K562 (cell line): ENCODE measurements at regions not wholly inside any gene's neighbourhood (a gene's known extent, or its start where the extent isn't known, plus 50 kb on each side); places are given as distances from the start of the nearest gene placed in this dataset.

Experiments
- ATAC-seq: fragments of 200-7000 bp; cut with Tn5 transposase; 3 replicates; pipeline ENCODE4 v1.9.1; 2020; ENCODE audit warnings: moderate library complexity
- BruUV-seq: library from RNA; stranded (reverse); fragments of 400-500 nt; replicated peaks from 2 replicates; lab custom pipeline; 2021; lab: Mats Ljungman, UMichigan
- CTCF ChIA-PET: fragments of 300-600 bp; formaldehyde crosslinking; extraction: SDS; loops from one replicate; lab custom pipeline; 2021; ENCODE audit warnings: low intra/inter-chr PET ratio; lab: Yijun Ruan, JAX
- POLR2A ChIA-PET: fragments of 300-600, 350-650 bp; sonication (Branson Sonifier 250); formaldehyde crosslinking; extraction: SDS; loops from one replicate; lab custom pipeline; 2021; ENCODE audit warnings: antibody characterized with exemption, inconsistent platforms; lab: Yijun Ruan, JAX
- DNase-seq, 4 experiments: peaks; one replicate each; pipeline versions ENCODE4 v3.0.0 to v3.0.0-alpha.2; 2011 to 2018; ENCODE audit warnings: low spot score in 3 of 4, mixed read lengths in 3 of 4; ENCODE audit errors: extremely low read depth in 1 of 4
- FAIRE-seq: peaks from 2 replicates; lab custom pipeline; 2011; peaks lifted over from hg19 to GRCh38; lab: Jason Lieb, UNC
- H2AFZ ChIP-seq: 2 replicates; pipeline ENCODE4 v1.6.0; 2011; ENCODE audit warnings: low read depth, low read length, control low read depth, inconsistent platforms
- H3K27ac ChIP-seq: fragments of 200-600 bp; 3 replicates; pipeline ENCODE4 v1.8.0; 2011; ENCODE audit warnings: low read depth, mild to moderate bottlenecking, control low read depth, inconsistent platforms, low read length, moderate library complexity, mixed read lengths; ENCODE audit errors: extremely low read depth
- H3K27me3 ChIP-seq, 2 experiments: fragments of 300-600 bp in 1 of 2; 2 replicates in 1 of 2; 3 replicates in 1 of 2; pipeline versions ENCODE4 v1.6.0 to v1.8.0; 2011; ENCODE audit warnings: inconsistent platforms in 2 of 2, low read length in 2 of 2, mild to moderate bottlenecking in 1 of 2, mixed read lengths in 1 of 2, moderate library complexity in 1 of 2; ENCODE audit not compliant: control insufficient read depth in 2 of 2, insufficient read depth in 2 of 2
- H3K36me3 ChIP-seq: fragments of 300-600 bp; 3 replicates; pipeline ENCODE4 v1.8.0; 2011; ENCODE audit warnings: mild to moderate bottlenecking, low read length, inconsistent platforms; ENCODE audit not compliant: control insufficient read depth, insufficient read depth
- H3K4me1 ChIP-seq, 2 experiments: fragments of 200-600 bp in 1 of 2; replicated peaks in 1 of 2; 2 replicates in 1 of 2; 3 replicates in 1 of 2; pipeline versions ENCODE4 v1.5.1 to v1.8.0; 2011; ENCODE audit warnings: inconsistent platforms in 2 of 2, low read length in 2 of 2, mild to moderate bottlenecking in 1 of 2, mixed read lengths in 1 of 2, moderate library complexity in 1 of 2; ENCODE audit not compliant: control insufficient read depth in 2 of 2, insufficient read depth in 2 of 2
- H3K4me2 ChIP-seq: 2 replicates; pipeline ENCODE4 v1.6.1; 2011; ENCODE audit warnings: low read length, control low read depth, inconsistent platforms, mixed read lengths; ENCODE audit not compliant: insufficient read depth
- H3K4me3 ChIP-seq: fragments of 200-600 bp; sonication (generic), shearing (Covaris generic); 2 replicates; pipeline ENCODE4 v1.5.1; 2016; ENCODE audit warnings: control low read depth, inconsistent platforms
- H3K79me2 ChIP-seq: fragments of 200-600 bp; 3 replicates; pipeline ENCODE4 v1.8.0; 2011; ENCODE audit warnings: low read length, inconsistent platforms; ENCODE audit not compliant: control insufficient read depth, insufficient read depth
- H3K9ac ChIP-seq, 2 experiments: 2 replicates each; pipeline versions ENCODE4 v1.6.0 to v1.6.1; 2011; ENCODE audit warnings: low read depth in 2 of 2, low read length in 2 of 2, control low read depth in 1 of 2, inconsistent platforms in 1 of 2, mild to moderate bottlenecking in 1 of 2, mixed read lengths in 1 of 2; ENCODE audit not compliant: insufficient read depth in 1 of 2
- H3K9me1 ChIP-seq: one replicate; pipeline ENCODE4 v1.6.0; 2011; ENCODE audit warnings: inconsistent platforms, mild to moderate bottlenecking, low read length, moderate library complexity; ENCODE audit not compliant: control insufficient read depth, insufficient read depth
- H3K9me3 ChIP-seq: replicated peaks from 2 replicates; pipeline ENCODE4 v1.5.1; 2011; ENCODE audit warnings: low read depth, low read length, inconsistent platforms; ENCODE audit not compliant: control insufficient read depth, insufficient read depth
- H4K20me1 ChIP-seq: replicated peaks from 2 replicates; pipeline ENCODE4 v1.6.1; 2011; ENCODE audit warnings: low read length, inconsistent platforms, mixed read lengths; ENCODE audit not compliant: control insufficient read depth, insufficient read depth
- ARHGAP35 ChIP-seq: fragments of 450-650 bp; IDR thresholded peaks from 2 replicates; pipeline ENCODE4 v1.6.1; 2018; ENCODE audit not compliant: partially characterized antibody
- CBX2 ChIP-seq: fragments of 200-600 bp; sonication (generic); IDR thresholded peaks from one replicate; pipeline ENCODE4 v1.6.1; 2012; ENCODE audit warnings: mild to moderate bottlenecking, low read length, inconsistent platforms; ENCODE audit not compliant: insufficient read depth, poor library complexity, severe bottlenecking
- ETS2 ChIP-seq: IDR thresholded peaks from 2 replicates; pipeline ENCODE4 v1.6.1; 2016; ENCODE audit warnings: borderline replicate concordance, missing genetic modification characterization, mild to moderate bottlenecking, moderate library complexity, missing compliant biosample characterization; ENCODE audit not compliant: poor library complexity, severe bottlenecking
- HSF4 ChIP-seq: fragments of 250-450 bp; sonication (Bioruptor Pico); IDR thresholded peaks from 2 replicates; pipeline ENCODE4 v2.1.2; 2022; ENCODE audit warnings: mild to moderate bottlenecking, moderate library complexity, borderline replicate concordance
- IFI16 ChIP-seq: fragments of 250-450 bp; sonication (Bioruptor Pico); IDR thresholded peaks from 2 replicates; pipeline ENCODE4 v2.1.2; 2022; ENCODE audit warnings: mild to moderate bottlenecking, inconsistent platforms
- MYBL2 ChIP-seq, 2 experiments: fragments of 450-650 bp in 1 of 2; sonication (generic) in 1 of 2; formaldehyde crosslinking in 1 of 2; IDR thresholded peaks; 2 replicates each; pipeline versions ENCODE4 v1.6.1 to v1.8.1; 2017 to 2022; ENCODE audit warnings: borderline replicate concordance in 1 of 2, inconsistent platforms in 1 of 2, low read depth in 1 of 2, mild to moderate bottlenecking in 1 of 2, missing genetic modification reagents in 1 of 2, moderate library complexity in 1 of 2
- PCBP2 ChIP-seq: fragments of 200-400 bp; formaldehyde crosslinking; IDR thresholded peaks from 2 replicates; pipeline ENCODE4 v1.6.1; 2018; ENCODE audit warnings: low read length, low read depth, mild to moderate bottlenecking, moderate library complexity; ENCODE audit not compliant: poor library complexity, severe bottlenecking
- PHTF2 ChIP-seq: fragments of 250-450 bp; sonication (Bioruptor Pico); IDR thresholded peaks from 2 replicates; pipeline ENCODE4 v1.5.0; 2021; ENCODE audit warnings: mild to moderate bottlenecking
- SAFB2 ChIP-seq: fragments of 200-400 bp; formaldehyde crosslinking; IDR thresholded peaks from 2 replicates; pipeline ENCODE4 v1.6.1; 2018; ENCODE audit warnings: borderline replicate concordance, low read length, low read depth, moderate library complexity; ENCODE audit not compliant: severe bottlenecking
- SIN3B ChIP-seq: fragments of 450-650 bp; IDR thresholded peaks from 2 replicates; pipeline ENCODE4 v1.6.1; 2017; ENCODE audit warnings: low read depth, mild to moderate bottlenecking, moderate library complexity
- SMARCA5 ChIP-seq: fragments of 450-650 bp; IDR thresholded peaks from 2 replicates; pipeline ENCODE4 v1.6.1; 2016
- SPI1 ChIP-seq: IDR thresholded peaks from 2 replicates; pipeline ENCODE4 v1.6.1; 2011; ENCODE audit warnings: low read depth, low read length, control low read depth, borderline replicate concordance
- SRSF7 ChIP-seq: fragments of 200-400 bp; formaldehyde crosslinking; optimal IDR thresholded peaks from 2 replicates; pipeline ENCODE3; 2017; ENCODE audit warnings: mild to moderate bottlenecking, low read depth, low read length
- TAF1 ChIP-seq: IDR thresholded peaks from 2 replicates; pipeline ENCODE4 v1.6.1; 2011; ENCODE audit warnings: mild to moderate bottlenecking, low read length, moderate library complexity; ENCODE audit not compliant: insufficient read depth, control insufficient read depth, severe bottlenecking; ENCODE audit errors: extremely low read depth
- ZNF124 ChIP-seq: sonication (generic); formaldehyde crosslinking; IDR thresholded peaks from 2 replicates; pipeline ENCODE4 v1.8.1; 2022; ENCODE audit warnings: missing genetic modification reagents
- ZNF174 ChIP-seq: fragments of 250-450 bp; sonication (Bioruptor Pico); IDR thresholded peaks from 2 replicates; pipeline ENCODE4 v1.4.0; 2020; ENCODE audit warnings: mild to moderate bottlenecking
- WGBS: fragments of 100-300 bp; shearing (Covaris generic); methylation state at CpG from one replicate; pipeline ENCODE4 v1.1.6; 2016; ENCODE audit warnings: low coverage, mixed read lengths; ENCODE audit not compliant: insufficient coverage; ENCODE audit errors: missing lambda C conversion rate; 5-methylcytosine and 5-hydroxymethylcytosine counted together
- in situ Hi-C: fragments of 300-500 bp; cut with MboI; formaldehyde crosslinking; loops from 4 replicates; pipeline ENCODE4 v1.15.0; 2018; ENCODE audit warnings: inconsistent platforms, mixed read lengths
- intact Hi-C: fragments of 100-400 bp; cut with micrococcal nuclease; formaldehyde crosslinking; loops from 2 replicates; pipeline ENCODE4 v1.14.2; 2022

- TF ChIP-seq IFI16 (CRISPR knock-in tag) = no peak
Observed at GRCh38 chr2:65999796-66000195, 435.1 kb upstream of the MEIS1 start (continued).

- in situ Hi-C loops = no loop called here
Observed at GRCh38 chr2:65999103-65999502, 435.8 kb upstream of the MEIS1 start.

GRCh38 chr2:65997961-65998360 lies 437.0 kb upstream of the MEIS1 start:
- 8% methylated on average over 1 of the region's 1 CpG for WGBS
- Histone ChIP-seq H2AFZ (no peak overlapping the region), H3K9ac (no peak overlapping the region), H3K36me3 (no peaks in the 10 kb centered on the region), H3K9me1 (no peaks in the 10 kb centered on the region), H3K27me3 (no peaks in the 10 kb centered on the region; a peak in 1 of 5 replicates), H3K4me1 (no peaks in the 10 kb centered on the region), H3K9me3 (no peaks in the 10 kb centered on the region), H3K4me3 (no peak overlapping the region), H3K27ac (no peak overlapping the region), H3K79me2 (no peaks in the 10 kb centered on the region), H4K20me1 (no peaks in the 10 kb centered on the region), H3K4me2 (no peak overlapping the region)
- FAIRE-seq (no peak), DNase-seq (no peak), ATAC-seq (no peak)
- POLR2A ChIA-PET = no interaction called here
- intact Hi-C loops (no loop called here), in situ Hi-C loops (no loop called here)
- BruUV-seq = no TSS peak
- CTCF ChIA-PET = no interaction called here
- TF ChIP-seq ARHGAP35 (no peak), SIN3B (no peak), PHTF2 (no peak), SMARCA5 (no peak), CBX2 (no peak), ETS2 (tag) (no peak), TAF1 (no peak), HSF4 (CRISPR knock-in tag) (no peak), SRSF7 (no peak), PCBP2 (no peak), MYBL2 (IDR thresholded peaks at IDR 0.05; ENCODE audit: low read depth) (no peak), MYBL2 (CRISPR knock-in tag; IDR thresholded peaks at IDR 0.05; ENCODE audit: borderline replicate concordance) (no peak)

More at GRCh38 chr2:65999103-65999502, 435.8 kb upstream of the MEIS1 start:
- Histone ChIP-seq H3K36me3 (no peaks in the 10 kb centered on the region), H3K4me3 (no peak overlapping the region), H3K9me1 (no peaks in the 10 kb centered on the region), H3K27me3 (no peaks in the 10 kb centered on the region; a peak in 1 of 5 replicates), H3K4me2 (no peak overlapping the region), H3K9me3 (no peaks in the 10 kb centered on the region), H3K79me2 (no peaks in the 10 kb centered on the region), H2AFZ (no peak overlapping the region), H3K9ac (no peak overlapping the region), H3K27ac (no peak overlapping the region), H4K20me1 (no peaks in the 10 kb centered on the region), H3K4me1 (no peaks in the 10 kb centered on the region)
- ChIA-PET CTCF (no interaction called here), POLR2A (no interaction called here)
- BruUV-seq = no TSS peak
- no peak for DNase-seq
- TF ChIP-seq SAFB2 (no peak), SPI1 (no peak), ZNF174 (CRISPR knock-in tag) (no peak), ZNF124 (CRISPR knock-in tag) (no peak)
- intact Hi-C loops = no loop called here
- no peak for ATAC-seq
- 4% methylated on average over 2 of the region's 2 CpGs for WGBS
- no peak for FAIRE-seq
